IMR-90 (cell line): ENCODE measurements at regions not wholly inside any gene's neighbourhood (a gene's known extent, or its start where the extent isn't known, plus 50 kb on each side); places are given as distances from the start of the nearest gene placed in this dataset.

Source experiments
- ATAC-seq: fragments of 200-7000 bp; cut with Tn5 transposase; 2 replicates; pipeline ENCODE4 v1.9.1; 2020; ENCODE audit warnings: low read depth, mild to moderate bottlenecking, moderate library complexity
- BruUV-seq: library from RNA; stranded (reverse); fragments of 400-500 nt; replicated peaks from 2 replicates; lab custom pipeline; 2021; lab: Mats Ljungman, UMichigan
- CTCF ChIA-PET: fragments of 300-600 bp; formaldehyde crosslinking; extraction: SDS; loops from one replicate; lab custom pipeline; 2021; ENCODE audit warnings: antibody characterized with exemption; lab: Yijun Ruan, JAX
- POLR2A ChIA-PET: fragments of 300-600 bp; sonication (Branson Sonifier 250); formaldehyde crosslinking; loops from one replicate; lab custom pipeline; 2022; ENCODE audit warnings: antibody characterized with exemption; ENCODE audit not compliant: unreplicated experiment; lab: Charles Lee
- DNase-seq: peaks from one replicate; pipeline ENCODE4 v3.0.0; 2013
- H2AFZ ChIP-seq: replicated peaks from 2 replicates; pipeline ENCODE3; 2013; ENCODE audit warnings: low read length, mild to moderate bottlenecking; ENCODE audit not compliant: poor library complexity
- H2AK5ac ChIP-seq: 2 replicates; pipeline ENCODE4 v1.6.1; 2013; ENCODE audit warnings: low read depth, low read length, inconsistent platforms
- H2AK9ac ChIP-seq: replicated peaks from 2 replicates; pipeline ENCODE3; 2013; ENCODE audit warnings: mild to moderate bottlenecking, low read depth, low read length, moderate library complexity; ENCODE audit not compliant: poor library complexity
- H2BK120ac ChIP-seq: 2 replicates; pipeline ENCODE4 v1.6.1; 2013; ENCODE audit warnings: low read depth, low read length, inconsistent platforms
- H2BK15ac ChIP-seq: 3 replicates; pipeline ENCODE4 v1.6.1; 2013; ENCODE audit warnings: low read depth, low read length, inconsistent platforms
- H2BK20ac ChIP-seq: 2 replicates; pipeline ENCODE4 v1.6.1; 2013; ENCODE audit warnings: low read depth, mild to moderate bottlenecking, inconsistent platforms, low read length, moderate library complexity
- H2BK5ac ChIP-seq: 2 replicates; pipeline ENCODE4 v1.6.1; 2013; ENCODE audit warnings: mild to moderate bottlenecking, low read depth, low read length, inconsistent platforms; ENCODE audit not compliant: poor library complexity, severe bottlenecking
- H3K14ac ChIP-seq: replicated peaks from 2 replicates; pipeline ENCODE4 v1.6.1; 2013; ENCODE audit warnings: low read depth, low read length, inconsistent platforms
- H3K18ac ChIP-seq: 2 replicates; pipeline ENCODE4 v1.6.1; 2013; ENCODE audit warnings: low read depth, low read length, control low read depth
- H3K23ac ChIP-seq: 2 replicates; pipeline ENCODE4 v1.6.1; 2013; ENCODE audit warnings: low read depth, low read length, inconsistent platforms
- H3K27ac ChIP-seq: 2 replicates; pipeline ENCODE4 v1.5.1; 2013; ENCODE audit warnings: mild to moderate bottlenecking, control low read depth, low read length; ENCODE audit not compliant: insufficient read depth
- H3K27me3 ChIP-seq: 2 replicates; pipeline ENCODE4 v1.6.1; 2013; ENCODE audit warnings: low read length; ENCODE audit not compliant: control insufficient read depth, insufficient read depth
- H3K36me3 ChIP-seq: 2 replicates; pipeline ENCODE4 v1.6.1; 2013; ENCODE audit warnings: low read length, mixed read lengths; ENCODE audit not compliant: control insufficient read depth, insufficient read depth
- H3K4ac ChIP-seq: 2 replicates; pipeline ENCODE4 v1.6.1; 2013; ENCODE audit warnings: low read depth, low read length, inconsistent platforms
- H3K4me1 ChIP-seq: 2 replicates; pipeline ENCODE4 v1.6.1; 2013; ENCODE audit warnings: low read length, mixed read lengths; ENCODE audit not compliant: control insufficient read depth, insufficient read depth
- H3K4me2 ChIP-seq: 2 replicates; pipeline ENCODE4 v1.6.1; 2013; ENCODE audit warnings: low read depth, mild to moderate bottlenecking, control low read depth, low read length, moderate library complexity
- H3K4me3 ChIP-seq: 2 replicates; pipeline ENCODE4 v1.5.1; 2013; ENCODE audit warnings: low read depth, mild to moderate bottlenecking, control low read depth, low read length, moderate library complexity; ENCODE audit not compliant: insufficient read depth
- H3K56ac ChIP-seq: 2 replicates; pipeline ENCODE4 v1.6.1; 2013; ENCODE audit warnings: low read length, inconsistent platforms; ENCODE audit not compliant: insufficient read depth; ENCODE audit errors: extremely low read depth
- H3K79me1 ChIP-seq, 2 experiments: 2 replicates each; pipeline ENCODE4 v1.6.1; 2013; ENCODE audit warnings: low read length in 2 of 2, inconsistent platforms in 1 of 2, low read depth in 1 of 2
- H3K9ac ChIP-seq: 2 replicates; pipeline ENCODE4 v1.6.1; 2013; ENCODE audit warnings: low read depth, low read length, control low read depth
- H3K9me1 ChIP-seq: 2 replicates; pipeline ENCODE4 v1.6.1; 2013; ENCODE audit warnings: low read length, inconsistent platforms; ENCODE audit not compliant: insufficient read depth
- H3K9me3 ChIP-seq: 2 replicates; pipeline ENCODE4 v1.6.1; 2013; ENCODE audit warnings: low read length; ENCODE audit not compliant: control insufficient read depth, insufficient read depth
- H4K20me1 ChIP-seq: 2 replicates; pipeline ENCODE4 v1.6.1; 2013; ENCODE audit warnings: low read length, inconsistent platforms; ENCODE audit not compliant: insufficient read depth
- H4K5ac ChIP-seq: 2 replicates; pipeline ENCODE4 v1.6.1; 2013; ENCODE audit warnings: mild to moderate bottlenecking, low read depth, low read length, control low read depth
- H4K8ac ChIP-seq, 2 experiments: 2 replicates each; pipeline ENCODE4 v1.6.1; 2013; ENCODE audit warnings: low read depth in 2 of 2, low read length in 2 of 2, control low read depth in 1 of 2, inconsistent platforms in 1 of 2
- H4K91ac ChIP-seq: 2 replicates; pipeline ENCODE4 v1.6.1; 2013; ENCODE audit warnings: low read depth, low read length, inconsistent platforms; ENCODE audit not compliant: insufficient read depth
- MAZ ChIP-seq: IDR thresholded peaks from 2 replicates; pipeline ENCODE4 v1.6.1; 2012; ENCODE audit warnings: low read depth, mild to moderate bottlenecking, low read length, improper control_type of control experiment, moderate library complexity, borderline replicate concordance
- WGBS, 2 experiments: methylation state at CpG; one replicate each; pipeline versions ENCODE4 v1.1.5 to v1.1.7; 2013; ENCODE audit warnings: missing lambda C conversion rate in 2 of 2; ENCODE audit not compliant: insufficient read length in 1 of 2; ENCODE audit errors: extremely low coverage in 2 of 2; 5-methylcytosine and 5-hydroxymethylcytosine counted together
- dilution Hi-C: fragments of 300-500 bp; cut with HindIII; formaldehyde crosslinking; loops from one replicate; pipeline ENCODE4 v1.14.3; 2018; ENCODE audit warnings: low sequenced_read_pairs; ENCODE audit not compliant: unreplicated experiment
- in situ Hi-C: fragments of 300-500 bp; cut with MboI; formaldehyde crosslinking; loops from 3 replicates; pipeline ENCODE4 v1.14.3; 2019; ENCODE audit warnings: low sequenced_read_pairs, inconsistent platforms, mixed read lengths
- intact Hi-C: fragments of 100-400 bp; cut with micrococcal nuclease; formaldehyde crosslinking; loops from 2 replicates; pipeline ENCODE4 v1.10.0; 2022

DNA sequence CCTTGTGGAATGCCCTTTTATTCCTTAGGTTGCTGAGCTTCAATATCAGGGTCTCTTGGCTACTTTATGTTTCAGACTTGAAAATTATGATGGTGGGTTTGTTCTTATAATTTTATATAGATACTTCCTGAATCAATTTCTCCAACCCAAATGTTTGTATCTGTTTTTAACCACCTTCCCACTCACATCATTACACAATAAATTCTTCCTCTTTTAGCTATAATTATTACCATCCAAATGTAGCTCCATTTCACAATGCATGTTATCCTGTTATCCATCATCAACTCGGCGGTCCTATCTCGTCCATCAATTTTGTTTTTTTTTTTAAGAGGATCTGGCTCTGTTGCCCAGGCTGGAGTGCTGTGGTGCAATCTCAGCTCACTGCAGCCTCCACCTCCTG lies 357.6 kb upstream of the ZP4 start:
- Histone ChIP-seq H3K4ac (no peak overlapping the region), H4K20me1 (no peaks in the 10 kb centered on the region), H4K5ac (no peak overlapping the region), H2BK120ac (no peak overlapping the region), H3K56ac (no peak overlapping the region), H3K27me3 (no peaks in the 10 kb centered on the region), H3K4me1 (no peaks in the 10 kb centered on the region), H3K23ac (no peak overlapping the region), H2BK20ac (no peak overlapping the region), H3K9me1 (no peaks in the 10 kb centered on the region), H3K9ac (no peak overlapping the region), H3K27ac (no peak overlapping the region), H2AK9ac (no peak overlapping the region), H3K36me3 (no peaks in the 10 kb centered on the region), H4K8ac (no peak overlapping the region), H2AK5ac (no peak overlapping the region), H3K14ac (no peak overlapping the region), H3K18ac (no peak overlapping the region), H2BK15ac (no peak overlapping the region), H2BK5ac (no peak overlapping the region), H3K9me3 (0 out of 2 replicates have a peak, but pooled peaks cover 2% of the 10 kb centered on the region), H3K4me3 (no peak overlapping the region), H3K4me2 (no peak overlapping the region), H3K79me1 (no peaks in the 10 kb centered on the region), H4K91ac (no peak overlapping the region), H2AFZ (no peak overlapping the region)
- intact Hi-C loops, result no loop called here
- BruUV-seq, result no TSS peak
- ChIA-PET POLR2A (no interaction called here), CTCF (interaction anchor here (0.7 to 1.0 kb wide), 4 partner anchors 11 to 491 kb away, joined by 3 to 6 read pairs (median 4); no protein-coding TSS in a partner anchor)
- TF ChIP-seq MAZ, result no peak
- dilution Hi-C loops, result no loop called here
- WGBS, 2 experiments, result no CpG with 5 or more reads among the region's 3 CpGs
- in situ Hi-C loops, result no loop called here
- DNase-seq (no peak), ATAC-seq (no peak)
